NCI-H82 treated with DMSO at 0.1 percent for 48 hours (cell line): ENCODE measurements at regions not wholly inside any gene's neighbourhood (a gene's known extent, or its start where the extent isn't known, plus 50 kb on each side); places are given as distances from the start of the nearest gene placed in this dataset.

Experiments
- DNase-seq: peaks from one replicate; lab custom pipeline; 2025; ENCODE audit not compliant: unreplicated experiment; lab: John Stamatoyannopoulos, UW

DNA sequence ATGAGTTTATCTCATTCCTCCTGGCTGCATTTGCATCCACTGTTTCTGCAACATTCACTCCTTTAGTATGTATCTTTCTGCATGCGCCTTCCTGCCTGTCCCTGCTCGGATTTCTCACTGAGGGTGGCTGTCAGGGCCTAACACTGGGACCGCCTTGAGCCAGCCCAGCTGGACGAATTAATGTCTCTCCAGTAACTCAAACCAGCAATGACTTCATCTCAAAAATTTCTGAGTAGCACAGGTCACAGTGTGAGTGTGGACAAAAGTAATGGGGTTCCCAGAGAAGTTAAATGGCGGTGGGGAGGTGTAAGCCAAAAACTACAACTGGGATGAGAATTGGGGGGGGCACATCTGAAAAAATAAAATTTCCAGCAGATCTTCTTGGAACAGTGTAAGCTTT is 444.0 kb upstream of the MGMT start:
- DNase-seq = no peak

DNA sequence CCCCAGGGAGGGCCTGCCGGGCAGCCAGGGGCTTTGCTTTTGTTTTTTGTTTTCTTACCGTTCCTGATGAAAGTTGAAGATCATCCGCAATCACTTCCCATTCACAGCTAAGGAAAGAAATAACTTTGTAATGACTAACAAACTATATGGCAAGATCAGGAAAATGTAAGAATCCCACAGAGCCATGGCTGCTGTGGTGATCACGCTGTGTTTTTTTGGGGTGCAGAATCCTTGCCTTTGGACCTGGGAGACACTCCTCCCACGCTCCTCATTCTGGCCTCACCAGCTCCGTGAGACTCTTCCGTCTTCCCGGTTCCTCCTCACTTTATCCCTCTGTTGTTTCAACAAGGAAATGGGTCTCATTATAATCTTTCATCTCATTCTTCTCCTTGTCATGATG is 443.0 kb upstream of the MGMT start:
- no peak for DNase-seq

DNA sequence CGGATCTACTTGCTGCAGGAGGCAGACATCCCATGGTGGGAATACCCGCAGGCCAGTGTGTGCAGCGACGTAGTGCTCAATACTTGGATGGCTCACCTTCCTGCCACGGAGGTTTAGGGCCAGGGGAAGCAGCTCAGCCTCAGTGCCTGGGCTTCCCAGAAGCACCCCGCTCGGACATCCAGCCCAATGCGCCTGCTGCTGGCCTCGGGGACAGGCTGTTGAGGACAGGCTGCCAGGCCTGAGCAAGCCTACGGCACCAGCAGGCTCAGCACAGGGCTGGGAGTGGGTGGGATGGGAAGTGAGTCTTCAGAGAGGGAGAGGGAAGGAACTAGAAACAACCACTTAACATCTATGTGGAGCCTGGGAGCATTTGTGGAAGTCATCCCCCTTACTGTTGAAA is 441.3 kb upstream of the MGMT start:
- no peak for DNase-seq

- no peak for DNase-seq
These were observed 439.1 kb upstream of the MGMT start for GRCh38 chr10:129027906-129028305.

GRCh38 chr10:129028451-129028850 is 438.6 kb upstream of the MGMT start:
- no peak for DNase-seq

DNA sequence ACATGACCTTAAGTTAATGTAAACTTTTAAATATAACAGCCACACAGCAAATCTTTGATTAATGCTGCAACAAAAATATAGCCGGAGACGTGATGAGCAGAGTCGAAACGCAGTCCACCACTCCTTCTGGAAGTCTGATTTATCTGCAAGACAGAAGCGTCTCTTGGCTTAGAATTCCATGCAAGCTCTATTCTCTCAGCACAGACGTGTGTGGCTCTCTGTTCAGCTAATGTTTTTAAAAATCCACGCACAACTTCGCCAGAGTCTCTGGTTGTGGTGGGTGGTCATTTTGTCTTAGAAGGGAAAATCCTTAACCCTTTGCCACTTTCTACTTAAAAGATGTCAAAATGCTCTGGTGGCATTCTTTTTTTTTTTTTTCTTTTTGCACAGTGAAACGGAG is 438.0 kb upstream of the MGMT start:
- no peak for DNase-seq

DNA sequence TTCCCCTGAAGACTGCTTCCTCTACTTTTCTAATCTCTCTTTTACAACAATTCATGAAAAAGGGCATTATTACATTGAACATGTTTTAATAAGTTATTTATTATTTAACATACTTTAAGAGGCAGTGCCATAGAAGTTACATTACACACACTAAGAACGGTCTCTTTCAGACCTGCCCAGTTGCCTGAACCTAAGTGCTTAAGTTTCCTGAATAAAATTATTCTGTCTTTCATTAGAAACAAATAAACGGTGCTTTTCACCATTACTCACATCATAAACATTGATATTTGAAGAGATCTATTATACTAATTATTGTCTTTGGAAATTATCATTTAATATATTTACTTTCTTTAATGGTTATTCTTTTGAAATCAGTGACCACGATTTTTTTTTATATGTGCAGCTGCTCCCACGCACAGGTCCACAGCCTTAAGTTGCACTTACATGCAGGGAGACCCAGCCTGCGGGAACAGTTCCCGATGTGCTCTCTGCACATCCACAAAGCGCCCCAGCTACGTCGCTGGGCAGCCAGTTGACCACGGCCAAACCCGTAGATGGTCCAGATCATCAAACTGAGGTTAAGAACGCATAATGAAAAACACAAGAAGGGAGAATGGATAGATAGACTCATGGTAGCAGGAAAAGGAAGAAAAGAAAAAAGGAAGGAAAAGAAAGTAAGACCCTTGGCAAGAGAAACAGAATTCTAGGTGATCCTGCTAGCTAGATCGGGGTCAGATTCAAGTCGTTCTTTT is 437.0 kb upstream of the MGMT start:
- DNase-seq = no peak

DNA sequence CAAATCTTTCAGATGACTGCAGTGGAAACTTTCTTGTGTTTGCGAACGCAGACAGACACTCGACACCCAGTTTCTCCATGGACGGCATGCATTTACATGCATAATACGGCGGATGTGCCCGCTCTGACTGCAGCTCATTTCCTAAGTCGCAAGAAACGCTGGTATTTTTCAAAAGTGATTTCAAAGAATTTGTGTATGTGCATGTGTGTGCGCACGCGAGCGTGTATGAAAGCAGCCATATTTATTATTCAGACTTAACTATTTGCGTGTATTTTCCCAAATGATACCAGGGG is 436.5 kb upstream of the MGMT start:
- DNase-seq = no peak

GRCh38 chr10:129030996-129031843 is 435.8 kb upstream of the MGMT start:
- no peak for DNase-seq

- DNase-seq = no peak
These were observed 435.2 kb upstream of the MGMT start for GRCh38 chr10:129031844-129032150.

DNA sequence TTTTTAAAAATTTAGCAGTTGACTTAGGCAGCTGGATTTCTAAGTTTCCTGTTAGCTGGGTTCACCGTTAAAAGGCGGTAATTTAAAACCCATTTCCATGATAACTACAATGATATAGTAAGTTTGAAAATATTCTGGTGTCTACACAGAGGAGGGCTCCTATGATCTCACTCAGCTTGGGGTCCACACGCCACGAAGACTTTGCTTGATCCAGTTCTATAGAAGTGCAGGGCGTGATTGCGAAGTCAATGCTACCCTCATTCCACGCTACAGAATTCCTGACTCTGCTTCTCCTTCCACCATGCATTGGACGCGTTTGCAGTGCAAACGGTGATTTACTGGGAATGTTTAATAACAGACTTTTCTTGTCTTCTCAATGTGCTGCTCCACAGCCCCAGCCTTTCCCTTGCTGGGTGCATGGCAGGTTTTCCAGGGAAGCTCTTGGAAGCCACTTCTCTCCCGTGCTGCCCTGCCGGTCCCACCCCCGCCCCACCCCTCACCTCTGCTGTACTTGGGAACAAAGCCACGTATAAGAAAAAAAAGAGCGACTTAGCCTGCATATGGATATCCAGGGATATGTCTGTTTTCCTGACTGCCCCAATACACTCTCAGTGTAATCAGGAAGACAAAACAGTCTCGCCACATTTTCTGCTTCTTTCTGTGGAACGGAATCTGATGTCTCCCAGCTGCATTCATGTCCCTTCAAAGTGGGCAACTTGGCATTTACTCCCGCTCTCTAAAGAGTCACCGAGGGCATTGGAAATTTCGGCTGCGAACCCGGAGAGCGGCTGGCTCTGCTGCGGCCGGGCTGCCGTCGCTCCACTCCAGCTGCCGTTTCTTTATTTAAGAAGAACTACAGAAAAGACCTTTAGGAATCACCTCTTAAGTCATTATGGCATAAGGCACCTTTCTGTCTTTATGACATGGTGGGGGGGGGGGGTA is 434.4 kb upstream of the MGMT start:
- DNase-seq = no peak

DNA sequence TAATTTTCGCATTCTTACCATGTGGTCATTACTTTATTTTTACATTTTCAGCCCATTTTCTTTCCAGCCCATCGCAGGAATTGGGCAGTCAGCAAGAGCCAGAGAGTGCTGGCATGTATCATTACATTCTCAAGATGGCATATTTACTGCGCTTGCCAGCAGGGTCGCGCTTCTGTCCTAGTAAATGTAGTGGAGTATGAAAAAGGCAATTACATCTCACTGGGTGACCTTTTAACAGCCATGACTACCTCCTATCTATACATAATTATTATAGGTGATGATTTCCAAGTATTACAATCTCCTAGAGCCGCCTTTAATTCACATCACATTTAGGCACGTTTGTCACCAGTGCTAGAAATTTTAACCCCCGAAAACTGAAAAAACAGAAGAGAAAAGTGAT is 433.7 kb upstream of the MGMT start:
- no peak for DNase-seq

DNA sequence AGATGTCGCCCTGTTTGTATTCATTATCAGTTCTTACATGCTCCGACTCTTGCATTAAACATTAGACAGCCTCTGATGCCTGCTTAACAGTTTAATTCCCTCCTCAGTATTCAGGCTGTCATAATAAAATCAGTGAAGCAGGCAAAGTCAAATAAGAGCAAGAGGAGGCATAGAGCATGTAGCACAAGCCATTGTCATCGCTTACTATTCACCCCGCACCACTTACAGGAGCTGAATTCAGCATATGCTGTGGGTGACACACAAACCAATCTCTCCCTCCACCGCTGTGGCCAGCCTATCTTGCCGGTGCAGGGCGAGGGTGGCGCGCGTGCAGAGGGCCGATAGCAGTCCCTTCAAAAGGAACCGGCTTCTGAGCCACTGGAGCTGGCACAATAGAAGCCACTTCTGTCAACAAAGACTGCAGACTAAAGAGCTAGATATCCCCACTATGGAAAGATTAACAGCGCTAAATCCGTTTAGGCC is 433.2 kb upstream of the MGMT start:
- peak; percentile 4 for DNase-seq

DNA sequence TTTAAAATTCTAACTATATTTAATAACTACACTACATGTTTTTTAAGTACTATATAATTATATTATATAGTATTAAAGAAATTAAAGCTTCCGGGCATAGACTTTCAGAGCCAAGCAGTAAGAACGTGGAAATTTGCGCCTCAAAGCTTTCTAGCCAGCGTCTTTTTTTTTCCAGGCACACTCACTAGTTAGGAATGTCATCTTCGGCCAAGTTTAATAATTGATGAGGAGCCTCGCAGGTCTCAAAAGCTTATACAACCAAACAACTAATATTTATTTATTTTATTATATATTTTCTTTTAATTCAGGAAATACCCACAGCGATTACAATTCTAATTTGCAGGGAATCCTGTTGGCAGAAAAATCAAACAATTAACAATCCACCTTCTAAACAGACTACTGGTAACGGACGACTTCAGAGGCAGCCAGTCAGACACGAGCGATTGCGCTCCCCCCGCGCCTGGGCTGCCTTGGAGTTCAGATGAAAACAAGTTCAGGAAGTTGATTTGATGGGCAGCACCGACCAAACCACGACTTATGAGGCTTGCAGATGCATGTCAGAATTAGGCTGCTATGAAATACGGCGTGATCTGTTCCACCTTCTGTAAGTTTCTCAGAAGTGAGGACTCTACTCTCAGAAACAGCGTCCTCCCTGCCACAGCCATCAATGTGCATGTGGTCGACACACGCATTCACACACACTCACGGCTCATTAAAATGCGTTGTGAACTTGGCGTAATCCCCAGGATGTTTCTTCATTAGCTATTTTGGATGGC is 431.8 kb upstream of the MGMT start:
- no peak for DNase-seq

DNA sequence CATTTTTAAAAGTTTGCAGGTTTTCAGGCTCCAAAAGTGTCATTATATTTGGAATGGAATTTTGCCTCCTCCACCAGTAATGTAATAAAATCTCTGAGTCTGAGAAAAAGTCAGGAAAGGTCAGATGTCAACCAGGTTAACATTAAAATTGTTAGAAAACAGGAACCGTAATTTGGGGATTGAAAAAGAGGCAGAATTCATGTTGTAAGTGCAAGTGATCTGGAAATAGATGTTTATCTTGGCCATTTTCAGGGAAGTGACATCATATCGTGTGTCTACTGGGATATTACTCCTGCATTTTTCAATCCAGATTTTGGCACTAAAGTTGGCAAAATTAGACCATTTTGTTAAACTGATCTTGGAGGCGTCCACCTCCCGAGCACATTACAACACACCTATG is 428.5 kb upstream of the MGMT start:
- no peak for DNase-seq

DNA sequence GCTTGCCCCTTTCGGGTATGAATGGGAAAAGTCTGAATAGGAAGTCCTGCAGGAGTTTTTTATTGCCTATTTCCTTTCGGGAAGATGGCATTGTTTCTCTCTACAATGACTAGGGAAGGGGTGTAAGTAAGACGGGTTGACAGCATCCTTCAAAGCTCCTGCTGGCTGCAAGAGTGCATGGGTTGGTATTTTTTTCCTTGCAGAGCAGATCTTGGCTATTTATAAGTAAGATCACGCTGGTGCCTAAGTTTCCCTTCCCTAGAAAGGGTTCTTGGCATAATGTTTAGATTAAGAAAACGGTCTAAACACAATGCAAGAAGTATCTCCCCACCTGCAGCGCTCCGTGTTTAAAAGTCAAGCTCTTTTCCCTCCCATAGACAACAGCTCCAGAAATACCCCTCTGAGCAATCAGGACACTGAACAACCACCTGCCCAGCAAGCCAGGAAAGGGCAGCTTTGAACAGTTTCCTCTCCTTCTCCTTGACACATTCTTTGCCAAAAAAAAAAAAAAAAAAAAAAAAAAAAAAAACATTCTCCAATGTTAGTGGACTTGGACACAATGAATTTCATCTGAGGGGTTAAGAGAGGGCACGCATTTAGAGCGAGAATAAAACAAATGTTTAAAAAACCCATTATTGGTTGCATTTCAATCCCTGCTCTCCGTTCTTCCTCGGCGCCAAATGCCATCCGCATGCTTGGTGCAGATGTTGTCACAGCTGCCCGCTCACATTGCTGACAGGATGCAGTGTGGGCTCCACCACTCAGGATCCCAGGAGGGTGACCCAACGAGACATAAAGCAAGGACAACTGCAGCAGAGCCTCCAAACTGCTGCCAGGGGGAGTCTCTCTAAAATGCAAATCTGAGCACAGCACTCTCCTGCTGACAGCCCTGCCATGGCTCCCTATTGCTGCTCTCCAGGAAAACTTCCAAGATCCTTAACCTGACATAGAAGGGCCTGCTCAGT is 427.4 kb upstream of the MGMT start:
- no peak for DNase-seq

GRCh38 chr10:129040377-129040776 is 426.7 kb upstream of the MGMT start:
- no peak for DNase-seq

DNA sequence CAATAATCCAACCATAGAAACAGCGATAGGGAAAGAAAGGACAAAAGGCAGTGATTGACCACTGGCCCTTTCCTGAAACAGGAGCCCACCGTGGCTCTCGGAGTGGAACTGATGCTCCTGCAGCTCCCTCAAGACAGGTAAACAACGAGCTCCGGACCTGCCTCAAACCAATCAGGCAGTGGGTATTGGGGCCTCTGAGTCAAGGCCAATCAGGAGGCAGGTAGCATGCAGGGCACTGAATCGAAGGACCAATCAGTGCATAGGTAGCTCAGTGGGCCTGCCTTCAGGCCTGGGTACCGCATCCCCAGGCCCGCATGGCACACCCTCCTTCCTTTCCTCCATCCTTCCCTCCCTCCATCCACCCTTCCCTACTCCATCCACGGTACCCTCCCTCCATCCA is 425.1 kb upstream of the MGMT start:
- no peak for DNase-seq

DNA sequence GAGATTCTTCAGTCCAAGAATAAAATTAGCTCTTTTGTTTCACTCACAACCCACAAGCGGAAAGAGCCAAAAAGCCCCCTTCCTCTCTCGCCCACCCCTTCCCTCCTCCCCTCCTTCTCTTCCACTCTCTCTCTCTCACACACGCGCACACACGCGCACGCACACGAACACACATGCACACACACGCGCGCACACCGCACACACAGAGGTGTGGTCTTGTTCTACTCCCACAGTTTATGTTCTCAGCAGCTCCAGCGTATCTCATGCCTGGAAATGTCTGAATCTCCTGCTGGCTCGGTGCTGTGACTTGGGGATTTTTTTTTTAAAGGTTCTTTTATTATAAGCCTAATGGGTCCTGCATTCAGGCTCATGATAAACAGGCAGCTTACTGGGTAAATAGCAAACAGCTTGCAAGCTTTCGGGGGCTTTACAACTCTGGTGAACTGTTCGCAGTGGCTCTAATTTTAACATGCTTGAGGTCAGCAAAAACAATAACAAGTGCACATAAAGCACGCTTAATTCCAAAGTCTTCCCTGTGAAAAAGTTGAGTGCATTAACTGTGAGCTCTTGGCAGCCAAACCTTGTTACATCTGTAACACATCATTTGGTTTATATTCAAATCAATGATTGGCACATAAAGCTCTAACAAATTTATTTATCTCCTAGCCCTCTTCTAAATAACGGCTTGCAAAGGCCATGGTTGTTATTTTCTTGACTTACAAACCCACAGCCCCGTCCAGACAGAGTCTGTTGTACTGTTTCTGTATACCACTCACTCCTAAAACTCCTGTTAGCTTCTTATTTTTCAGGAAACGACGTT is 424.1 kb upstream of the MGMT start:
- DNase-seq = no peak
